Calu3 (cell line): ENCODE measurements at regions not wholly inside any gene's neighbourhood (a gene's known extent, or its start where the extent isn't known, plus 50 kb on each side); places are given as distances from the start of the nearest gene placed in this dataset.
"Not testable (repeated sequence)": the region's sequence is repeated elsewhere in the genome, so short reads cannot be mapped to it uniquely, and the experiment has no call there.

Experiments used
- BruUV-seq: library from RNA; stranded (reverse); fragments of 400-500 nt; replicated peaks from 2 replicates; lab custom pipeline; 2021; lab: Mats Ljungman, UMichigan
- CTCF ChIA-PET: fragments of 300-600 bp; sonication (Branson Sonifier 250); formaldehyde crosslinking; loops from one replicate; lab custom pipeline; 2022; ENCODE audit warnings: antibody characterized with exemption; lab: Charles Lee
- DNase-seq: peaks from one replicate; pipeline ENCODE4 v3.0.0; 2022
- H3K27ac Mint-ChIP-seq: one replicate; pipeline ENCODE4 v1.8.0; 2022; ENCODE audit warnings: mixed read lengths; ENCODE audit not compliant: unreplicated experiment
- H3K27me3 Mint-ChIP-seq: one replicate; pipeline ENCODE4 v1.8.0; 2022; ENCODE audit warnings: mixed read lengths; ENCODE audit not compliant: unreplicated experiment
- H3K36me3 Mint-ChIP-seq: one replicate; pipeline ENCODE4 v1.8.0; 2022; ENCODE audit warnings: mild to moderate bottlenecking, moderate library complexity, mixed read lengths; ENCODE audit not compliant: insufficient read depth, unreplicated experiment
- H3K4me1 Mint-ChIP-seq: one replicate; pipeline ENCODE4 v1.8.0; 2022; ENCODE audit warnings: mild to moderate bottlenecking, low read depth, mixed read lengths; ENCODE audit not compliant: unreplicated experiment
- H3K4me3 Mint-ChIP-seq: one replicate; pipeline ENCODE4 v1.8.0; 2022; ENCODE audit warnings: mild to moderate bottlenecking, low read depth, moderate library complexity, mixed read lengths; ENCODE audit not compliant: unreplicated experiment
- H3K9me3 Mint-ChIP-seq: one replicate; pipeline ENCODE4 v1.8.0; 2022; ENCODE audit warnings: low read depth, mixed read lengths; ENCODE audit not compliant: unreplicated experiment
- intact Hi-C: fragments of 100-400 bp; cut with micrococcal nuclease; formaldehyde crosslinking; loops from one replicate; pipeline ENCODE4 v1.10.0; 2022; ENCODE audit not compliant: unreplicated experiment

GRCh38 chr15:30688684-30689083, 62.8 kb downstream of the ARHGAP11B start:
- H3K9me3 Mint-ChIP-seq, H3K36me3 Mint-ChIP-seq, H3K27ac Mint-ChIP-seq, H3K27me3 Mint-ChIP-seq, CTCF ChIA-PET, H3K4me1 Mint-ChIP-seq, intact Hi-C loops, DNase-seq, H3K4me3 Mint-ChIP-seq, BruUV-seq: not testable (repeated sequence)

- H3K27me3 Mint-ChIP-seq, intact Hi-C loops, H3K9me3 Mint-ChIP-seq, CTCF ChIA-PET, DNase-seq, H3K4me3 Mint-ChIP-seq, H3K4me1 Mint-ChIP-seq, BruUV-seq, H3K36me3 Mint-ChIP-seq, H3K27ac Mint-ChIP-seq: not testable (repeated sequence)
Observed at GRCh38 chr15:30690153-30690552, 64.2 kb downstream of the ARHGAP11B start.

- H3K27ac Mint-ChIP-seq, H3K27me3 Mint-ChIP-seq, CTCF ChIA-PET, DNase-seq, BruUV-seq, H3K4me1 Mint-ChIP-seq, H3K9me3 Mint-ChIP-seq, H3K4me3 Mint-ChIP-seq, intact Hi-C loops, H3K36me3 Mint-ChIP-seq: not testable (repeated sequence)
Observed at GRCh38 chr15:30695811-30696210, 69.9 kb downstream of the ARHGAP11B start.

- intact Hi-C loops, H3K4me3 Mint-ChIP-seq, BruUV-seq, CTCF ChIA-PET, H3K36me3 Mint-ChIP-seq, DNase-seq, H3K4me1 Mint-ChIP-seq, H3K9me3 Mint-ChIP-seq, H3K27me3 Mint-ChIP-seq, H3K27ac Mint-ChIP-seq: not testable (repeated sequence)
Observed at GRCh38 chr15:30696439-30697314, 70.7 kb downstream of the ARHGAP11B start.

DNA sequence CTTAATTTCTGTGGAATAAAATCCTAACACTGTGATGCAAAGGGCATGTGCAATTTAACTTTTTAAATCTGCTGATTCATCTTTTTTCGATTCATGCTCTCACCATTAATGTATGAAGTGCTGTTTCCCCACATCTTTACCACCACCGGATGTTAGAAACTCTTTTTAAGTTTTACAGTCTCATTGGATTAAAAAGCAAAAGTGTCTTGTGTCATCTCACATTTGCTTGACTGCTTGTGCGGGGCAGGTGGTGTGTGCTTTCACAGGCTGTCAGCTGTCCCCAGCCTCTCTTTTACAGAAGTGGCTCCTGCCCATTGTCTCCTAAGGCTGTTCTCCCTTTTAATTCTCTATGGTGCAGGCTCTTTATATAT, 71.4 kb downstream of the ARHGAP11B start:
- H3K4me1 Mint-ChIP-seq, H3K27me3 Mint-ChIP-seq, H3K4me3 Mint-ChIP-seq, BruUV-seq, H3K9me3 Mint-ChIP-seq, intact Hi-C loops, H3K27ac Mint-ChIP-seq, CTCF ChIA-PET, DNase-seq, H3K36me3 Mint-ChIP-seq: not testable (repeated sequence)

- H3K36me3 Mint-ChIP-seq, H3K4me1 Mint-ChIP-seq, H3K4me3 Mint-ChIP-seq, H3K9me3 Mint-ChIP-seq, BruUV-seq, CTCF ChIA-PET, H3K27me3 Mint-ChIP-seq, DNase-seq, intact Hi-C loops, H3K27ac Mint-ChIP-seq: not testable (repeated sequence)
Observed at GRCh38 chr15:30700006-30700597, 74.2 kb downstream of the ARHGAP11B start.

- H3K4me3 Mint-ChIP-seq: not testable (repeated sequence)
Observed at GRCh38 chr15:30707976-30708685, 82.2 kb downstream of the ARHGAP11B start.

DNA sequence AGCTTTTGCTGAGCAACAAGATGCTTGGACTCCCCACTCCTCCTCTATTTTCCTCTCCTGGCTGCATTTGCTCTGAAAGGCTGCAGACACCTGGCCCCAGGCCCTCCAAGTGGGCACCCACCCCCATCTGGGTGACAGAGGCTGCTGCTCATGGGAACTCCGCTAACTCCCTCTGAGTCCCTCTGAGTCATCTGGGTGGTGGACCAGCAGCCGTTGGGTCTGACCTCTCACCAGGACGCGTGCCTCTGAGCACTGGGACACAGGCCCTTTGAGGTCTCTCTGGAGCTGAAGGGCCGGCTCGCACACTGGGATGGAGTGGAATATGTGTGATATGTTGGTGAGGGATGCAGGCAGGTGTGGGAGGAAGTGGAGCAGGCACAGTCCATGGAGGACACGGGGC, 82.9 kb downstream of the ARHGAP11B start:
- H3K27ac Mint-ChIP-seq, H3K4me3 Mint-ChIP-seq, H3K4me1 Mint-ChIP-seq, BruUV-seq, intact Hi-C loops, H3K36me3 Mint-ChIP-seq, CTCF ChIA-PET, H3K9me3 Mint-ChIP-seq, DNase-seq, H3K27me3 Mint-ChIP-seq: not testable (repeated sequence)

More at GRCh38 chr15:30707976-30708685, 82.2 kb downstream of the ARHGAP11B start:
- H3K9me3 Mint-ChIP-seq, BruUV-seq, H3K36me3 Mint-ChIP-seq, CTCF ChIA-PET, H3K27me3 Mint-ChIP-seq, DNase-seq, H3K4me1 Mint-ChIP-seq, intact Hi-C loops, H3K27ac Mint-ChIP-seq: not testable (repeated sequence)

DNA sequence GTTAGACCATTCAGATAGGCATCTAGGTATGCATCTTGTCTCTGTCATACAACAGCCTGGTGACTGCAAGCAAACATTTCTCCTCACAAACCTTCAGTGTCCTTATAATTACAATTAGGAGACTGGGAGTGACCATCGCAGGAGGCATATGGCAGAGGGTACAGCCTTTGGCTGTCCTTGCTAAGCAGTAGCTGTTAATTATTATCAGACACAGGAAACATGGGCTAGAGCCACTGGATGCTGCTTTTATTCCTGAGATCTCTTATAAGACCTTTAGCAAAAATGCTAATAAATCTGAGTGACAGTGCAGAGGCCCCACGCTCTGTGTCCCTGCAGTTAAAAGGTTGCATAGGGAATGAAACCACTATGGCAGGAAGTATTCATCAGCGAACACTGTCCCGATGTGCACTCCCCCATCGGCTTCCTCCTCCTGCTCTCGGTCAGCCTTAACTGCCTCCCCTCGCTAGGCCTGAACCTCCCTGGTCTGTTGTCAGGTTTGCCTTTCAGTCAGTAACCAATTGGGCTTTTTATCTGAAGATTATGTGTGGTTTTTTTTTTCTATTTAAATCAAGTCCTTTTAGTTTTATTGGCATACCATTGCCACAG, 92.2 kb downstream of the ARHGAP11B start:
- CTCF ChIA-PET, H3K9me3 Mint-ChIP-seq, H3K4me1 Mint-ChIP-seq, H3K36me3 Mint-ChIP-seq, H3K4me3 Mint-ChIP-seq, intact Hi-C loops, DNase-seq, H3K27me3 Mint-ChIP-seq, H3K27ac Mint-ChIP-seq, BruUV-seq: not testable (repeated sequence)
